IPS-20b (cell line): ENCODE measurements at regions not wholly inside any gene's neighbourhood (a gene's known extent, or its start where the extent isn't known, plus 50 kb on each side); places are given as distances from the start of the nearest gene placed in this dataset.

Source experiments
- H3K27ac ChIP-seq: one replicate; pipeline ENCODE4 v1.5.1; 2013; ENCODE audit warnings: low read length
- H3K27me3 ChIP-seq: 2 replicates; pipeline ENCODE4 v1.6.1; 2013; ENCODE audit warnings: mild to moderate bottlenecking, low read length, inconsistent platforms; ENCODE audit not compliant: insufficient read depth
- H3K36me3 ChIP-seq: 2 replicates; pipeline ENCODE4 v1.6.1; 2013; ENCODE audit warnings: low read depth, mild to moderate bottlenecking, inconsistent platforms, low read length, moderate library complexity; ENCODE audit not compliant: insufficient read depth
- H3K4me1 ChIP-seq: 2 replicates; pipeline ENCODE4 v1.6.1; 2013; ENCODE audit warnings: mild to moderate bottlenecking, control low read depth, inconsistent platforms, low read length, moderate library complexity; ENCODE audit not compliant: insufficient read depth
- H3K4me3 ChIP-seq: 2 replicates; pipeline ENCODE4 v1.5.1; 2013; ENCODE audit warnings: mild to moderate bottlenecking, low read length, inconsistent platforms
- H3K9ac ChIP-seq: 2 replicates; pipeline ENCODE4 v1.6.1; 2013; ENCODE audit warnings: low read depth, mild to moderate bottlenecking, inconsistent platforms, low read length, moderate library complexity
- H3K9me3 ChIP-seq: 2 replicates; pipeline ENCODE4 v1.6.1; 2013; ENCODE audit warnings: mild to moderate bottlenecking, low read depth, low read length, inconsistent platforms; ENCODE audit not compliant: insufficient read depth

GRCh38 chr1:58307431-58307830 lies 239.1 kb downstream of the OMA1 start:
- Histone ChIP-seq H3K9ac (no peak overlapping the region), H3K4me1 (peaks cover 17% of the 10 kb centered on the region; the same call in 1 of the 2 replicates), H3K27me3 (no peaks in the 10 kb centered on the region), H3K4me3 (no peak overlapping the region), H3K9me3 (no peaks in the 10 kb centered on the region), H3K36me3 (no peaks in the 10 kb centered on the region), H3K27ac (no peak overlapping the region)

GRCh38 chr1:58305622-58306021 lies 240.9 kb downstream of the OMA1 start:
- H3K27ac ChIP-seq, result no peak overlapping the region
- H3K9me3 ChIP-seq, result no peaks in the 10 kb centered on the region
- H3K9ac ChIP-seq, result no peak overlapping the region
- no peak overlapping the region for H3K4me3 ChIP-seq
- no peaks in the 10 kb centered on the region for H3K27me3 ChIP-seq
- peaks cover 11% of the 10 kb centered on the region; the same call in 1 of the 2 replicates for H3K4me1 ChIP-seq
- no peaks in the 10 kb centered on the region for H3K36me3 ChIP-seq

DNA sequence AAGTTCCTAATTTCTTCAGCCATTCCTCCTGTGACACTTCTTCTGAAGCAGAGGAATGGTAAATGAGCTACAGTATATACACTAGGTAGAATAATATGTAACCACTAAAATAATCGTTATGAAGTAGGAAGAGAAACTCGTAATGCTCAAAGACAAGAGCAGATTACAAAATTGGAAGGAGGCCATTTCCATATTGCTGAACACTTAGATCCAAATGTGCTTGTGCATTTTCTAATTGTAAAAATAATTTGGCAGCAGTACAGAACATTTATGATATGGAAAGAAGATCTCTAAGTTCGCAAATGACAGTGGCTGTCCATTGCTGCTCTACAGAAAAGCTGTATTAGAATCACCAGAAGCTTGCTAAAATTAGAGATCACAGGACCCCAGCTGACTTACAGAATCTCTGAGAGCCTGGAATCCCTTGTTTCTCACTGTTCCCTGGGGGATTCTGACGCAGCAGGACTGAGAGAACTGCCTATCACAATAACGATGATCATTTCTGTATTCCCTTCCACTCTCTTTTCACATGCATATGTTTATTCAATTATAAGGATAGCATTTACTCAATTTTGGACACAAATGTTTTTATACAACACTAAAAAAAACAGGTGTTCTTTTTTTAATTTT lies 242.1 kb downstream of the OMA1 start:
- no peaks in the 10 kb centered on the region for H3K36me3 ChIP-seq
- no peaks in the 10 kb centered on the region for H3K9me3 ChIP-seq
- H3K4me3 ChIP-seq, result no peak overlapping the region
- H3K27me3 ChIP-seq, result no peaks in the 10 kb centered on the region
- no peak overlapping the region for H3K9ac ChIP-seq
- no peak overlapping the region for H3K27ac ChIP-seq
- H3K4me1 ChIP-seq, result peaks cover 11% of the 10 kb centered on the region; the same call in 1 of the 2 replicates

- H3K27me3 ChIP-seq, result no peaks in the 10 kb centered on the region
- no peak overlapping the region for H3K4me3 ChIP-seq
- no peaks in the 10 kb centered on the region for H3K9me3 ChIP-seq
- no peak overlapping the region for H3K27ac ChIP-seq
- peaks cover 11% of the 10 kb centered on the region; the same call in 1 of the 2 replicates for H3K4me1 ChIP-seq
- no peaks in the 10 kb centered on the region for H3K36me3 ChIP-seq
- no peak overlapping the region for H3K9ac ChIP-seq
These were observed 242.7 kb downstream of the OMA1 start for GRCh38 chr1:58303841-58304240.

DNA sequence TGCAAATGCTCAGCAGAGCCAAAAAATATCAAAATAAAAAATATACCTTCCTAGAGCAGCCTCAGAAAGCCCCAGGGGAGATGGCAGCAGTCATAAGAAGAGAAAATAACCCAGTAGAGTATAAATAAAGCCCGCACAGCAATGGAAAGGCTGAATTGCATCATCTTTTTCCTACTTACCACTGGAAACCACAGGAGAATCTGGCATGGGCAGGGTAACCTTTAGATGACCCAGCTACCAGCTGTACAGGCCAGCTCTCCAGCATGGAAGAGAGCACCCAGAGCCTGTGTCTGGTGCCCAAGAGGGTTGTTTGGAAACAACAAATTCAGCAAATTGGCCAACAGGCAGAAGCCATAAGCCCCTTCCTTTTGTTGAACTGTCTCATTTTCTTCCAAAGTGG lies 253.1 kb downstream of the OMA1 start:
- Histone ChIP-seq H3K9me3 (no peaks in the 10 kb centered on the region), H3K36me3 (no peaks in the 10 kb centered on the region), H3K4me3 (no peak overlapping the region), H3K27ac (no peak overlapping the region), H3K9ac (no peak overlapping the region), H3K27me3 (no peaks in the 10 kb centered on the region), H3K4me1 (no peaks in the 10 kb centered on the region)

- Histone ChIP-seq H3K27ac (no peak overlapping the region), H3K36me3 (no peaks in the 10 kb centered on the region)
These were observed 255.7 kb downstream of the OMA1 start for GRCh38 chr1:58290685-58291372.

DNA sequence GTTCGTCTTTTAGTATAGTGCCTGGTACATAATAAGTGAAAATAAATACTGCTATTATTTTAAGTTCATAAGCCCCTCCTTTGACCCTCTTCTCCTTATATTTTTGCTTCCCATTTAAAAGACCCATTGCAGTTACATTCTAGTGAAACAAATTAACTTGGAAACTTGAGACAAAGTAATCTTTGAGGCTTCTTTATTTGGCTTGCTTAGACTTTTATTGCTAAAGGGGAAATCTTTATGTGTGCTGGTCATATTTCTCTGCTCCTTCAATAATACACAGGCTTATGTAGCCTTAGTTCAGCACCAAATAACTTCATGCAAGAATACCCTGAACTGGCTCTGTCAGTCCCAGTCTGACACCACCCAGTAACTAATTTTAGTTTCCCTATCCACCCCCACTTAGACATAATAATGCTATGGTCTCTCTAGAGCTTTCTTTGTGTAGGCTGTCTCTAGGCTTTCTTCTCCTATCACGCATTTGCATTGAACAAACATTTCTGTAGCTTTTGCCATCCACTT lies 257.8 kb downstream of the OMA1 start:
- Histone ChIP-seq H3K4me1 (no peaks in the 10 kb centered on the region), H3K9ac (no peak overlapping the region), H3K27me3 (no peaks in the 10 kb centered on the region), H3K27ac (no peak overlapping the region), H3K9me3 (no peaks in the 10 kb centered on the region), H3K4me3 (no peak overlapping the region), H3K36me3 (no peaks in the 10 kb centered on the region)

More at GRCh38 chr1:58290685-58291372, 255.7 kb downstream of the OMA1 start:
- Histone ChIP-seq H3K27me3 (no peaks in the 10 kb centered on the region), H3K4me1 (no peaks in the 10 kb centered on the region), H3K9me3 (no peaks in the 10 kb centered on the region), H3K4me3 (no peak overlapping the region), H3K9ac (no peak overlapping the region)

- H3K36me3 ChIP-seq, result no peaks in the 10 kb centered on the region
These were observed 258.5 kb downstream of the OMA1 start for GRCh38 chr1:58287894-58288623.

GRCh38 chr1:58284225-58284510 lies 262.4 kb downstream of the OMA1 start:
- no peaks in the 10 kb centered on the region for H3K36me3 ChIP-seq
- no peak overlapping the region for H3K9ac ChIP-seq
- no peaks in the 10 kb centered on the region for H3K27me3 ChIP-seq
- no peak overlapping the region for H3K4me3 ChIP-seq
- no peak overlapping the region for H3K27ac ChIP-seq
- H3K4me1 ChIP-seq, result peaks cover 5% of the 10 kb centered on the region; the same call in 1 of the 2 replicates
- no peaks in the 10 kb centered on the region for H3K9me3 ChIP-seq

More at GRCh38 chr1:58287894-58288623, 258.5 kb downstream of the OMA1 start:
- no peak overlapping the region for H3K4me3 ChIP-seq
- no peak overlapping the region for H3K27ac ChIP-seq
- H3K9me3 ChIP-seq, result no peaks in the 10 kb centered on the region
- no peak overlapping the region for H3K9ac ChIP-seq
- no peaks in the 10 kb centered on the region; the same call in 1 of the 2 replicates for H3K4me1 ChIP-seq
- H3K27me3 ChIP-seq, result no peaks in the 10 kb centered on the region

DNA sequence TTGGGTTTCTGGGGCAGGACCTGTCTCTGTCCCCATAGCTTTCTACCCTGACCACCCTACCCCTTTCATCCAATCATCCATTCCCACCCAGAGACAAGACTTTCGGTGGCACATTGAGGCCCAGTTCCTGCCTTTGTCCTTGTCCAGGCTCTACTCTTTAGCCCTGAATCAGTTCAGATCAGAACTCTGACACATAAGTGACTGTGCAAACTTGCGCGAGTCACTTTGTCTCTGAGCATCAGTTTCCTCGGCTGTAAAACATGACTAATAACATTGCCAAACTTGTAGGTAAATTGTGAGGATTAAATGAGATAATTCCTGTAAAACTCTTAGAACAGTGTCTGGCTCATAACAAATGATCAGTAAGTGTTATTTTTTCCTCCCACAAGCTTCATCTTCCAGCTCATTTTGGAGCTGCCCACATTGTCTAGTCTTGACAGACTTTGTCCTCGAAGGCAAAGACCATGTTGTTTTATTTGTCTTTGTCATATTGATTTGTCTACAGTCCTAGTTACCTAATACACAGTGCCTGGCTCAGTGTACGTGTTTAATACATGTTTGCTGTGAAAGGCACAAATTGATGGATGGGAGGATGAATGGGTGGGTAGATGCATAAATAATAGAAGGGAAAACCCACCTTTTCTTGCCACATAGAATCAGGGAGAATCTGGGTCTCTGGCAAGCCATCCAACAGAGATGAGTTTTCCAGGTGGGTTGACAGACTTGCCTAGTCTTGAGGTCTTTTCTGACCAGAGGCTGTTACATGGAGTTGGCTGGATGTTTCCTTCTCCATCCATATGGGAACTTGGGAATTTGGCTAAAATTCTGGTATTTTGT lies 262.9 kb downstream of the OMA1 start:
- H3K4me3 ChIP-seq, result no peak overlapping the region
- no peak overlapping the region for H3K9ac ChIP-seq
- no peak overlapping the region for H3K27ac ChIP-seq
- H3K9me3 ChIP-seq, result no peaks in the 10 kb centered on the region
- H3K27me3 ChIP-seq, result no peaks in the 10 kb centered on the region
- H3K36me3 ChIP-seq, result no peaks in the 10 kb centered on the region
- peaks cover 5% of the 10 kb centered on the region; the same call in 1 of the 2 replicates for H3K4me1 ChIP-seq
